ENCODE measurements at regions not wholly inside any gene's neighbourhood (a gene's known extent, or its start where the extent isn't known, plus 50 kb on each side); places are given as distances from the start of the nearest gene placed in this dataset.

- TF ChIP-seq CTCF (IDR thresholded peaks at IDR 0.05) (no peak), POLR2A (IDR thresholded peaks at IDR 0.05) (no peak)
Observed at GRCh38 chr7:119937745-119938144, 335.2 kb upstream of the KCND2 start.
